ENCODE measurements at regions not wholly inside any gene's neighbourhood (a gene's known extent, or its start where the extent isn't known, plus 50 kb on each side); places are given as distances from the start of the nearest gene placed in this dataset.

DNA sequence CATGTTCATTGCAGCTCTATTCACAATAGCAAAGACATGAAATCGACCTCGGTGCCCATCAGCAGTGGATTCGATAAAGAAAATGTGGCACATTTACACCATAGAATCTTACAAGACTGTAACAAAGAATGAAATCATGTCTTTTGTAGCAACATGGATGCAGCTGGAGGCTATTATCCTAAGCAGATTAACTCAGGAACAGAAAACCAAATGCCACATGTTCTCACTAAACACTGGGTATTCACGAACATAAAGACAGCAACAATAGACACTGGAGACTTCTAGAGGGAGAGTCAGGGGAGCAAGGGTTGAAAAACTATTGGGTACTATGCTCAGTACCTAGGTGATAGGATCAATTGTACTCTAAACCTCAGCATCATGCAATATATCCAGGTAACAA lies 180.5 kb downstream of the PPP1R2C start:
- TF ChIP-seq, protein P1, sequence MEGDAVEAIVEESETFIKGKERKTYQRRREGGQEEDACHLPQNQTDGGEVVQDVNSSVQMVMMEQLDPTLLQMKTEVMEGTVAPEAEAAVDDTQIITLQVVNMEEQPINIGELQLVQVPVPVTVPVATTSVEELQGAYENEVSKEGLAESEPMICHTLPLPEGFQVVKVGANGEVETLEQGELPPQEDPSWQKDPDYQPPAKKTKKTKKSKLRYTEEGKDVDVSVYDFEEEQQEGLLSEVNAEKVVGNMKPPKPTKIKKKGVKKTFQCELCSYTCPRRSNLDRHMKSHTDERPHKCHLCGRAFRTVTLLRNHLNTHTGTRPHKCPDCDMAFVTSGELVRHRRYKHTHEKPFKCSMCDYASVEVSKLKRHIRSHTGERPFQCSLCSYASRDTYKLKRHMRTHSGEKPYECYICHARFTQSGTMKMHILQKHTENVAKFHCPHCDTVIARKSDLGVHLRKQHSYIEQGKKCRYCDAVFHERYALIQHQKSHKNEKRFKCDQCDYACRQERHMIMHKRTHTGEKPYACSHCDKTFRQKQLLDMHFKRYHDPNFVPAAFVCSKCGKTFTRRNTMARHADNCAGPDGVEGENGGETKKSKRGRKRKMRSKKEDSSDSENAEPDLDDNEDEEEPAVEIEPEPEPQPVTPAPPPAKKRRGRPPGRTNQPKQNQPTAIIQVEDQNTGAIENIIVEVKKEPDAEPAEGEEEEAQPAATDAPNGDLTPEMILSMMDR (tag by site-specific recombination; IDR thresholded peaks at IDR 0.05): no peak
- TF ChIP-seq ZNF660 (tag by site-specific recombination; IDR thresholded peaks at IDR 0.05): no peak
- no peak for TF ChIP-seq ZNF776 (tag by site-specific recombination; IDR thresholded peaks at IDR 0.05; ENCODE audit: borderline replicate concordance)
- no peak for TF ChIP-seq ZNF19 (tag by site-specific recombination; IDR thresholded peaks at IDR 0.05; ENCODE audit: low read depth)
- TF ChIP-seq ZNF792 (tag by site-specific recombination; IDR thresholded peaks at IDR 0.05): no peak
- no peak for TF ChIP-seq ZNF654 (tag by site-specific recombination; IDR thresholded peaks at IDR 0.05; ENCODE audit: low read depth)

Data from HEK293 (cell line).